ENCODE measurements at regions not wholly inside any gene's neighbourhood (a gene's known extent, or its start where the extent isn't known, plus 50 kb on each side); places are given as distances from the start of the nearest gene placed in this dataset.

- Histone ChIP-seq H3K9me2 (no peaks in the 10 kb centered on the region), H3F3A (replicated peaks; ENCODE audit: insufficient read depth) (no peaks in the 10 kb centered on the region), H3K36me3 (replicated peaks in 1 of 2; ENCODE audit: control insufficient read depth in 1 of 2, insufficient read depth in 2 of 2, low read length in 1 of 2) (no peaks in the 10 kb centered on the region), H3K4me1 (ENCODE audit: control insufficient read depth in 1 of 2, insufficient read depth in 2 of 2, low read depth in 1 of 2, low read length in 1 of 2) (no peaks in the 10 kb centered on the region), H2AFZ (ENCODE audit: low read depth) (no peak overlapping the region), H3K4me2 (no peak overlapping the region), H3K9me3 (no peaks in the 10 kb centered on the region), H3K79me2 (ENCODE audit: insufficient read depth) (no peaks in the 10 kb centered on the region), H3K27ac (ENCODE audit: low read depth in 2 of 2, low read length in 1 of 2) (no peak overlapping the region), H4K20me1 (ENCODE audit: insufficient read depth) (no peaks in the 10 kb centered on the region), H3K27me3 (ENCODE audit: insufficient read depth) (no peaks in the 10 kb centered on the region), H3K4me3 (ENCODE audit: low read depth in 2 of 2, low read length in 1 of 2) (no peak overlapping the region), H3K9ac (no peak overlapping the region)
- ChIA-PET CTCF (no interaction called here), POLR2A (no interaction called here)
- DNase-seq: no peak
- 10% methylated on average over 1 of the region's 1 CpG for WGBS (ENCODE audit: low lambda C conversion rate)
- TF ChIP-seq RFX5 (IDR thresholded peaks at IDR 0.05; ENCODE audit: low read length) (no peak), GATA2 (CRISPR knock-in tag; IDR thresholded peaks at IDR 0.05) (no peak), SIN3A (IDR thresholded peaks at IDR 0.05; ENCODE audit: borderline replicate concordance, low read depth, low read length) (no peak), USF2 (IDR thresholded peaks at IDR 0.05; ENCODE audit: borderline replicate concordance, low read depth, low read length) (no peak), RXRA (IDR thresholded peaks at IDR 0.05; ENCODE audit: borderline replicate concordance, low read depth) (no peak), TAF1 (IDR thresholded peaks at IDR 0.05; ENCODE audit: borderline replicate concordance, low read depth, low read length) (no peak), REST (IDR thresholded peaks at IDR 0.05; ENCODE audit: low read depth, low read length) (no peak), NRF1 (IDR thresholded peaks at IDR 0.05; ENCODE audit: low read depth, low read length) (no peak), GABPA (IDR thresholded peaks at IDR 0.05; ENCODE audit: low read depth) (no peak), MAX (IDR thresholded peaks at IDR 0.05; ENCODE audit: low read depth) (no peak), CHD2 (IDR thresholded peaks at IDR 0.05; ENCODE audit: low read length, partially characterized antibody) (no peak), NFIC (IDR thresholded peaks at IDR 0.05; ENCODE audit: borderline replicate concordance) (no peak), RCOR1 (IDR thresholded peaks at IDR 0.05; ENCODE audit: low read length) (no peak), TCF12 (IDR thresholded peaks at IDR 0.05) (no peak), FOSL2 (IDR thresholded peaks at IDR 0.05; ENCODE audit: borderline replicate concordance, low read depth) (no peak), PBX3 (IDR thresholded peaks at IDR 0.05) (no peak), CTCF (IDR thresholded peaks at IDR 0.05) (no peak), EP300 (IDR thresholded peaks at IDR 0.05; ENCODE audit: borderline replicate concordance in 1 of 2, low read depth in 1 of 2, low read length in 1 of 2) (no peak), FOXM1 (IDR thresholded peaks at IDR 0.05; ENCODE audit: low read depth) (no peak)
Measured at GRCh38 chr4:117893207-117893606, 141.1 kb upstream of the NDST3 start.

All from SK-N-SH (cell line).